ENCODE measurements at regions not wholly inside any gene's neighbourhood (a gene's known extent, or its start where the extent isn't known, plus 50 kb on each side); places are given as distances from the start of the nearest gene placed in this dataset.
A peak's percentile ranks its signal among the peaks of the same experiment; 100 is the strongest.
"Not testable (repeated sequence)": the region's sequence is repeated elsewhere in the genome, so short reads cannot be mapped to it uniquely, and the experiment has no call there.

- no peak for DNase-seq
Measured at GRCh38 chr1:228825041-228825440, 89.8 kb downstream of the RHOU start.

DNA sequence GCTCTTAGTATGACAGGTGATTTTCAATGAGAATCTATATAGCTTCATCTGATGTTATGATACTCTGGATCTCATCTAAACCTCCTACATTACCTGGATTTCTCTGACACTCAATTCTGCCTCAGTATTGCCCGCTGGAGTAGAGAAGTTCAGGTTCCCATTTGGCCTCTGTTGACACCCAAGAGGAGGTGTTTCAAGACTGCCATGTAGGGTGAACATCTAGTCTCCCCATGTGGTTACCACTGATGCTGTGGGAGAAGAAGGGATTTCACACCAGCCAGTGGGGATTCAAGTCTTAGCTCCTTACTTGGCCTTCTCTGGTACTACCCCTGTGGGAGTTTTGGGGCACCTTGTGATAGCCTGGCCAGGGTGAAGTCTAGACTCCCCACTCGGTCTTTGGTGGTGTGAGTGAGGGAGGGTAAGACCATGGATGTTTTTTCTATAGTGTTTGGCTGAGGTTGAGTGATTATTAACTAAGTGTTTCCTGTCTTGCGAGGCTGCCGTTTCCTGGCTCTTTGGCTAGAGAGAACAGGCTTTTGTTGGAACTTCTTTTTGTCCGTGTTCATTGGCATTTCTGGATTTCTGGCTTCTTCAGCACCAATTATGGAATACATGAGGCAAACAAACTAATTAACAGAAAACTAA, 90.7 kb downstream of the RHOU start:
- DNase-seq: no peak

GRCh38 chr1:228827019-228827418, 91.7 kb downstream of the RHOU start:
- no peak for DNase-seq

- DNase-seq: no peak
Measured at GRCh38 chr1:228828151-228828550, 92.9 kb downstream of the RHOU start.

GRCh38 chr1:228830185-228830953, 95.1 kb downstream of the RHOU start:
- DNase-seq: peak; percentile 75 to 87

GRCh38 chr1:228830954-228831481, 95.7 kb downstream of the RHOU start:
- DNase-seq: peak in 1 of 2 experiments; percentile 12

GRCh38 chr1:228833911-228834688, 98.8 kb downstream of the RHOU start:
- DNase-seq: no peak

DNA sequence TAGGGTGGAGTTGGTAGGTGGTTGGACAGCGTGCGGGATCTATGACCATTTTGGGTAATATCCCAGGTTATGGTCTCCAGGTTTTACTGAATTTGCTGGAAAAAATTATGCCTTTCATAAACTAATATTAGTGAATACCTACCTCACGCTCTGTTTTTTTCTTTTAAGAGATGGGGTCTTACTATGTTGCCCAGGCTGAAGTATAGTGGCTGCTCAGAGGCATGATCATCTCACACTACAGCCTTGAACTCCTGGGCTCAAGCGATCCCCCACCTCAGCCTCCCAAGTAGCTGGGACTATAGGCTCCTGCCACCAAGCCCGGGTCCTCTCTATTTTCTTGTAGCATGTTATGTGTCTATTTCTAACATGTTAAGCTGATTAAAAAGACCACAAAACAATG, 100.2 kb downstream of the RHOU start:
- DNase-seq: no peak

DNA sequence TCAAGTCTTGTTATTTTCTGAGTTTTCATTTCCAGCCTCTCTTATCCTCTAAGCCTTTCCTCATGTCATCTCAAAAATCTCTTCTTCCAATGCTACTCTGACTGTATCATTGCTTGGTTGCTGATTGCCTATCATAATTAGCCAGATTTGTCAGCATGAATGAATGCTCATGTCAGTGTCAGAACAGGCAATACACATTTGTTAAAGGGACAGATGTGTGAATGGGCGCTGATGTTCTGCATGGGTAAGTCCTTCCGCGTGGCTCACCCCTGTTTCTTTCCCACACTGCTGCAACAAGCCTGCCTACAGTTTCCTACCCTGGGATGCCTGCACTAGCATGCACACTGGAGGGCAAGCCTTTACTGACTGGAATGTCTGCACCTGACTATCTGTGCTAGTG, 100.6 kb downstream of the RHOU start:
- DNase-seq: no peak

DNA sequence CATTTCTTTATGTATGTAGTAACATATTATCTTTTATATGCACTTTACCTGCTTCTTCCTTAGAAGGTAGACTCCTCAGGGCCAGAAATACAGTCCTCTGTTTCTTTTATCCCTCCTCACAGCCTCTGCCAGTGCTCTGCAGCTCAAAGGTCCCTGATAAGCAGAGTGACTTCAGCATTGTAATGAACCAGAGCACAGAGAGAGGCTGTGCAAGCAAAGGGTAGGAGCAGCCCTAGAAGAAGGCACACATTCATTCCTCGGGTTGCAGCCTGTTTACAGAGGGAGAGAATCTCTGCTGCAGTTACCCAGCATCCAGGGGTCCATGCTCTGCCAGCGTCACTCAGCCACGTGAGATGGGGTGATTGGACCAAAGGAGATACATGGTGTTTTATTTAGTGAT, 101.1 kb downstream of the RHOU start:
- no peak for DNase-seq

- no peak for DNase-seq
Measured at GRCh38 chr1:228837032-228837431, 101.8 kb downstream of the RHOU start.

DNA sequence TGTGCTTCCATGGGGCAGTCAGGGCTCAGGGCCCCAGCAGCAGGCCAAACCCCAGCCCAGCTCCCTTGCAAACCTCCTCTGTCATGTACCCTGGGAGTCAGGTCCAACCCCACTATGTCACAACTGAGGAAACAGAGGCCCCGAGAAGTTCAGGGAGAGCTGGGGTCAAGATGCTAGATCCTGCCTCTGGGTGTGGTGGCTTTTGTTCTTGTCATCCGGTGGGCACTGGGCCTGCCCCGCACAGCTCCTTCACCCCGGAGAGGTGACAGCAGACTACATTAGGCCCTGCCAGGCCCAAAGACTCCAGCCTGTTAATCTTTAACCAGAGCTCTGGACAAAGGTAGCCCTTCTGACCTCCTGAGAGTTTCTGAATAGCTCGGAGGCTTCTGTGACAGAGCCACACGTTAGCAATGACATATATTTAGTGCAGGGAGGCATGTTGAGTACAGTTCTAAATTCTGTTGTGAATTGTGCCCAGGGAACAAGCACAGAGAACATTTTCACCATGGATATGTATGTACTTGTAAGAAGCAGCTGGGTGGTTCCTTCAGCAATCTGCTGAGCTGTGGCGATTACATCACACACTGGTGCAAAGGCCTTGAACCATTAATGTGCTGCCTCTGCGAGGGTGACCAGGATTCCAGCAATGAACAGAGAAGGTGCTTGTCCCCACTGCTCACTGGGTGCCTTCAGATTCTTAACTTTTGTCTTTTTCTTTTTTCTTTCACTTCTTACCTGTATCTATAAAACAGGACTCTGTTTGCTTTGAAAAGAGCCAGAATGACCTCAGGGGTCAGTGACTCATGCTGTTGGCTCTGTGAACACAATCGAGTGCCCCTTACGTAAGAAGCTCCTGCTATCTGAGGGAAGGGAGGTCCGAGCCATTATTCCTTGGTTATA, 102.8 kb downstream of the RHOU start:
- no peak for DNase-seq

GRCh38 chr1:228838717-228839500, 103.6 kb downstream of the RHOU start:
- DNase-seq: no peak

DNA sequence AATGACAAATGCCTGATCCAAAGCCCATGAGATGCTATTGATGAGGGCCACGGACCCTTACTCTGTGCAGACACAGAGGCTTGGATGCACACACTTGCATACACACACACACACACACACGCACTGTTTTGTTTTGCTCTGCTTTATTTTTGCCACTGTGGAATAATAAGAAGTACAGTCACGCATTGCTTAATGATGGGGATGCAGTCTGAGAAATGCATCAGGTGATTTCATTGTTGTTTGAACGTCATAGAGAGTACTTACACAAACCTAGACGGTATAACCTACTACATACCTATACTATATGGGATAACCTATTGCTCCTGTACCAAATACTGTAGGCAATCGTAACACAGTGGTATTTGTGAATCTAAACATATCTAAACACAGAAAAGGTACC, 104.4 kb downstream of the RHOU start:
- no peak for DNase-seq

- peak in 1 of 2 experiments; percentile 31 for DNase-seq
Measured at GRCh38 chr1:228841632-228842031, 106.4 kb downstream of the RHOU start.

DNA sequence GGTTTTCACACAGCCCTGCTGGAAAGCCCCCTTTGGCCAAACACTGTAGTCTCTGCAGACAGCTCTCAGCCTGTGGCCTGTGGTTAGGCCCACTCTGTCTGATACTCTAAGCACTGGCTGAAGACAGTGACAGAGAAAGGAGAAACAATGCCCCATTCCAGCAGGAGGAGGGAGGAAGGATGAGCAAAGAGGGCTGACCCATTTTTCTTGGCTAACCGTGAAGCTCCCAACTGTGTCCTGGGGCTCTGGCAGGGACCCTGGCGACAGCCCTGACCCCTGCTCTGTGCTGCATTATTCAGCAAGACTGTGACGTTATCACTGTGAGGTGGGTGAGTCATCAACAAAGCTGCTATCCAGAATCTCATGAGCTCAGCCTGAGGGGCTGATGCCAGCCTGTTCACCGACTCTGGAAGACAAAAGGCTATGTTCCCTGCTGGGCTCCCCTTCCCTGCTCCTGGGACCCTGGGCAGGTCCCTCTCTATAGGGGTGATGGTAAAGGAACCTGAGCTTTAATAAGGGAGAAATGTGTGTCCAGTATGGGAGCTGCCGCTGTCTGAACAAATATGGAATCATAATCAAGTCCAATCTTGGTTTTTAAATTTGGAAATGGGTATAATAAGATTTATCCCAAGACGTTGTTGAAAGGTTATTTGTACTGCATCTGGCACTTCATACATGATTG, 107.0 kb downstream of the RHOU start:
- peak; percentile 22 to 64 for DNase-seq

DNA sequence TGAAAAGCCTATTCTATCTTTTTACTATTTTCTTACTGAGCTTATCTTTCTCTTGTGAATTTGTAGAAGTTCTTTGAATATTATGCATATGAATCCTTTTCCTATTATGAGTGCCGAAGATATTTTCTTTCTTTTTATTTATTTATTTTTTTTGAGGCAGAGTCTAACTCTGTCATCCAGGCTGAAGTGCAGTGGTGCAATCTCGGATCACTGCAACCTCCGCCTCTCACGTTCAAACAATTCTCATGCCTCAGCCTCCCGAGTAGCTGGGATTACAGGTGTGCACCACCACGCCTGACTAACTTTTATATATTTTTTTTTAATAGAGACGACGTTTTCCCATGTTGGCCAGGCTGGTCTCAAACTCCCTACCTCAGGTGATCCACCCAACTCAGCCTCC, 109.8 kb downstream of the RHOU start:
- DNase-seq: no peak

- DNase-seq: no peak
Measured at GRCh38 chr1:228846952-228847351, 111.7 kb downstream of the RHOU start.

DNA sequence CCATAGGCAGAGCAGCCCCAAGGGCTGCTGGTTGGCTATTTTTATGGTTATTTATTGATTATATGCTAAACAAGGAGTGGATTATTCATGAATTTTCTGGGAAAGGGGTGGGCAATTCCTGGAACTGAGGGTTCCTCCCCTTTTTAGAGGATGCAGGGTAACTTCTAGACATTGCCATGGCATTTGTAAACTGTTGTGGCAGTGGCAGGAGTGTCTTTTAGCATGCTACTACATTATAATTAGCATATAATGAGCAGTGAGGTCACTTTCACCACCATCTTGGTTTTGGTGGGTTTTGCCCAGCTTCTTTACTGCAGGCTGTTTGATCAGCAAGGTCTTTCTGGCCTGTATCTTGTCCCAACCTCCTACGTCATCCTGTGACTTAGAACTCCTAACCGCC, 112.2 kb downstream of the RHOU start:
- DNase-seq: not testable (repeated sequence)

DNA sequence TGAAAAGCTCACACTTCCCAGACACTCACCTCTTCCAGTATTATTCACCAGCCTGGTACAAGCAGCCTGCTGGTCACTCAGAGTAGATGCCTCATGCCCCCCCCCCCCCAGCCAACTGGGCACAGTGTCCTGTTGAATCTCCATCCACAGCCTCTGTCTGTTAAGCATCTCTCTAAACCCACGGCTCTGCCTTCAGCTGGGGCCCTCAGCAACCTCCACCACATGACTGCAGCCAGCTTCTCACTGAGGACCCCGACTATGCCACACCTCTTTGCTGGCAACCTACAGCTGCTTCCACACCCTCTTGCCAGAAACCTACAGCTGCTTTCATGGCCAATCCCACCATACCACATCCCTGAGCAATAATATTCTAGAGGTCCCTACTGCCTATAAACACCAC, 113.1 kb downstream of the RHOU start:
- peak in 1 of 2 experiments; percentile 14 for DNase-seq

DNA sequence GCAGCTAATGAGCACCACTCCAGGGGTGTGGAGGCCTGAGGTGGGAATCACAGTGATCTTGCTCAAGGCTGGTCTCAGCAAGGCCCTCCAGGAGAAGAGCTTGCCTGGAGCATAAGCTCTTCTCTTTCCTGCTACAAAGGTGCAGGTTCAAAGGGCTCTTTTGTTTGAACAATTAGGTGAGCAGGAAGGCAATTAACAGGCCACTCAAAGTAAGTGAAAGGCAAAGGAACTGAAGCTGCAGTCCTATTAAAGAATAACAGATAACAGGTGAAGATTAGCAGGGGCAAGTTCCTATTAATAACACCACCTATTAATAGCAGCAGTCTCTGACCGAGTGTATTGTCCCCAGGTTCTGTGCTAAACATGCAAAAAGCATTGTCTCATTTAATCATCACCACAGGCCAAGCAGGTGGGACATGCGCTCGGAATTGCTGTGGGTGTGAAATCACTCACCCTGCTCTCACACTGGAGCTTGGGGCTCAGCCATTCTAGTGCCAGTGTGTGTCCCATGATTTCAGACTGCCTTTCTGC, 113.8 kb downstream of the RHOU start:
- no peak for DNase-seq

All from NCI-H446 (cell line).